Heart left ventricle (tissue), 13 donors: ENCODE measurements at regions not wholly inside any gene's neighbourhood (a gene's known extent, or its start where the extent isn't known, plus 50 kb on each side); places are given as distances from the start of the nearest gene placed in this dataset.

ENCODE experiments used
- POLR2A ChIP-seq, 2 donors: fragments of 450-650 bp; IDR thresholded peaks; one replicate each; pipeline ENCODE4 v1.6.1; 2017; ENCODE audit warnings: antibody characterized with exemption in 2 of 2, mild to moderate bottlenecking in 2 of 2, moderate library complexity in 2 of 2
- TF ChIP-seq, protein P1 (sequence below), 12 donors: fragments of 200-600 bp; sonication (generic) in 4 of 12; IDR thresholded peaks; one replicate each; pipeline versions ENCODE4 v1.5.0 to v1.8.0; 2018 to 2022; ENCODE audit warnings: antibody characterized with exemption in 12 of 12, mild to moderate bottlenecking in 5 of 12
- donor health status: ischemic (EF 13 %, LVEDD 7.1; RV severe dilation, severe dysfunction).
- donor health status: DM: no; HTN: yes; CAD: no.
- donor health status: DM: no; HTN: no; CAD: no.
- donor health status: ischemic (EF 25% LVEDD 6.9; RV normal size, moderate dysfunction).
- donor health status: ischemic (EF 25% LVEDD 5.7; RV mildly dilated, moderate dysfunction).
- donor health status: ischemic (EF 35%, LVEDD 5.7; RV mildly dilated, moderate dysfunction).
- donor health status: nonischemic (EF 11% LVEDD 7.7; RV severe dilation, severe dysfunction).
- donor health status: DM: yes; HTN: yes; CAD: no.
- donor health status: PGD.
- donor health status: ischemic (EF 29% LVEDD 5.4; RV normal size, mild dysfunction).
- donor health status: nonischemic (EF 23%, LVEDD 6.1; RV moderate dilation, normal function).

- TF ChIP-seq, protein P1, sequence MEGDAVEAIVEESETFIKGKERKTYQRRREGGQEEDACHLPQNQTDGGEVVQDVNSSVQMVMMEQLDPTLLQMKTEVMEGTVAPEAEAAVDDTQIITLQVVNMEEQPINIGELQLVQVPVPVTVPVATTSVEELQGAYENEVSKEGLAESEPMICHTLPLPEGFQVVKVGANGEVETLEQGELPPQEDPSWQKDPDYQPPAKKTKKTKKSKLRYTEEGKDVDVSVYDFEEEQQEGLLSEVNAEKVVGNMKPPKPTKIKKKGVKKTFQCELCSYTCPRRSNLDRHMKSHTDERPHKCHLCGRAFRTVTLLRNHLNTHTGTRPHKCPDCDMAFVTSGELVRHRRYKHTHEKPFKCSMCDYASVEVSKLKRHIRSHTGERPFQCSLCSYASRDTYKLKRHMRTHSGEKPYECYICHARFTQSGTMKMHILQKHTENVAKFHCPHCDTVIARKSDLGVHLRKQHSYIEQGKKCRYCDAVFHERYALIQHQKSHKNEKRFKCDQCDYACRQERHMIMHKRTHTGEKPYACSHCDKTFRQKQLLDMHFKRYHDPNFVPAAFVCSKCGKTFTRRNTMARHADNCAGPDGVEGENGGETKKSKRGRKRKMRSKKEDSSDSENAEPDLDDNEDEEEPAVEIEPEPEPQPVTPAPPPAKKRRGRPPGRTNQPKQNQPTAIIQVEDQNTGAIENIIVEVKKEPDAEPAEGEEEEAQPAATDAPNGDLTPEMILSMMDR (IDR thresholded peaks at IDR 0.05) = no peak
- TF ChIP-seq POLR2A (IDR thresholded peaks at IDR 0.05) = no peak
Observed at GRCh38 chr7:24456526-24457218, 116.6 kb upstream of the PALS2 start.
